ENCODE measurements at regions not wholly inside any gene's neighbourhood (a gene's known extent, or its start where the extent isn't known, plus 50 kb on each side); places are given as distances from the start of the nearest gene placed in this dataset.

DNA sequence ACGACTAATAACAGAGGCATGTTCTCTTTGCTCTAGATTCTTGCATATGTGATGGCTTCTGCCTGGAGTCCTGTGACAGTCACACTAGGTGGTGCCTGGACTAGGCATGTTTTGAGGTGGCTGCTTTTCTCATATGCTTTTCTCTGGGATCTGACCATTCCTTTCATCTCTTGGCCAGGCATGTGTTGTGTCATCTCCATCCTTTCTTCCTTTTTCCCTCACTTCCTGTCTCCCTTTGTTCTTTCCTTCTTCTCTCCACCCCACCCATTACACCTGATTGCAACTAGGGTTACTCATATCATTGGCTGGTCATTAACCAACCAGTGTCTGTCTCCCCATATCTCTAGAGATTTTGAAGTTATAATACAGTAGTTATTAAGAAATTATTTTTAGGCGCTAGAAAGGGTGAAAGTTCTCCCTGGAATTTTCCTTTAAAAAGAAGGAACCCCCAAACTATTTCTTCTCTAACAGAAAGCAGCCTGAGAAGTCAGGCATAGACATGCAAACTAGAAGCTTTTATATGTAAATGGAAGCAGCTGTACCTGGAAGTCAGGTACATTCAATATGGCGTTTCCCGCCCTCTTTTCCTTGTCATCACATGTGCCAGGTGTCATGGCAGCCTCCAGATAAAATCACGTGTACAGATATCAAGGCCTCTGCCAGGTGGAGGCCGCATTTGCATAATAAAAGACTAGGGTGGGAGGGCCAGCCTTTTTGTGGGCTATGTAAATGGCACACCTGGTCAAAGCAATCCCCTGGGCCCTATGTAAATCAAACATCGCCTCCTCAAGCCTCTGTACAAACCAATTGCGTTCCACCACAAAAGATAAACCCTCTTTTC is 220.4 kb upstream of the MEX3C start:
- peak overlapping the region in 2 of 4 experiments; percentile 24 to 42; a peak in 2 of 8 replicates for H3K4me3 ChIP-seq (ENCODE audit: extremely low read depth in 1 of 4, insufficient read depth in 2 of 4, low read depth in 3 of 4, low read length in 4 of 4)
- 21% methylated on average over 8 of the region's 8 CpGs; no CpG with 5 or more reads in 1 of the 2 experiments for WGBS, 2 experiments (ENCODE audit: extremely low coverage in 1 of 2, insufficient coverage in 1 of 2, insufficient read length in 1 of 2, insufficient replicate concordance in 2 of 2, low coverage in 1 of 2, low lambda C conversion rate in 2 of 2, missing lambda C conversion rate in 1 of 2)
- DNase-seq (ENCODE audit: low read depth in 1 of 2, low spot score in 2 of 2): peak; percentile 59 to 76
- no peaks in the 10 kb centered on the region for H4K20me1 ChIP-seq (replicated peaks in 1 of 2; ENCODE audit: control insufficient read depth in 1 of 2, insufficient read depth in 2 of 2, low read length in 2 of 2)
- no peak overlapping the region for H3K23ac ChIP-seq (ENCODE audit: insufficient read length)
- peak overlapping the region; percentile 77 for H2BK20ac ChIP-seq (ENCODE audit: low read length)
- peak overlapping the region in 1 of 4 experiments; percentile 54; a peak in 3 of 7 replicates for H3K9ac ChIP-seq (replicated peaks in 1 of 4; ENCODE audit: extremely low read depth in 1 of 4, low read depth in 3 of 4, low read length in 3 of 4)
- H3K4ac ChIP-seq (replicated peaks; ENCODE audit: insufficient read length, low read depth, low read length): peak overlapping the region; percentile 24
- peak overlapping the region; percentile 95 for H2BK12ac ChIP-seq (ENCODE audit: low read depth, low read length)
- peak overlapping the region; percentile 73 for H2BK120ac ChIP-seq (replicated peaks; ENCODE audit: low read depth, low read length)
- peak overlapping the region; percentile 52 to 56; a peak in 3 of 4 replicates for H3K4me2 ChIP-seq (ENCODE audit: insufficient read depth in 1 of 2, low read depth in 2 of 2, low read length in 2 of 2)
- H3K23me2 ChIP-seq (ENCODE audit: low read depth, low read length): no peaks in the 10 kb centered on the region
- H3K56ac ChIP-seq (replicated peaks; ENCODE audit: insufficient read length, low read depth, low read length): peak overlapping the region; percentile 27
- peak overlapping the region; percentile 88 for H4K5ac ChIP-seq (ENCODE audit: insufficient read length, low read depth, low read length)
- H3K4me1 ChIP-seq (replicated peaks in 1 of 4; ENCODE audit: control insufficient read depth in 3 of 4, insufficient read depth in 4 of 4, low read length in 3 of 4): peaks cover 7 to 30% (median 18%) of the 10 kb centered on the region in 4 experiments; a peak in 6 of 7 replicates
- H2BK15ac ChIP-seq (ENCODE audit: low read length): no peak overlapping the region
- FAIRE-seq: peak; percentile 98
- peak overlapping the region; percentile 83 for H4K91ac ChIP-seq (replicated peaks; ENCODE audit: insufficient read length, low read length)
- no peak overlapping the region for H3K14ac ChIP-seq (ENCODE audit: insufficient read length)
- ChIA-PET POLR2A (ENCODE audit: partially characterized antibody) (interaction anchor here (0.8 to 1.8 kb wide), 3 partner anchors 12 to 220 kb away, joined by 3 to 9 read pairs (median 3); partner anchors contain the start of gene MEX3C), CTCF (ENCODE audit: partially characterized antibody) (interaction anchor here (0.7 to 1.1 kb wide), 2 partner anchors 9 to 360 kb away, joined by 3 to 4 read pairs; no protein-coding TSS in a partner anchor)
- H2BK5ac ChIP-seq (ENCODE audit: low read depth, low read length): peak overlapping the region; percentile 97
- no peaks in the 10 kb centered on the region for H3K27me3 ChIP-seq (replicated peaks in 1 of 4; ENCODE audit: control insufficient read depth in 3 of 4, extremely low read depth in 1 of 4, insufficient read depth in 3 of 4, low read length in 3 of 4)
- no peaks in the 10 kb centered on the region for H3K36me3 ChIP-seq (ENCODE audit: control insufficient read depth in 2 of 4, insufficient read depth in 4 of 4, low read length in 3 of 4)
- H3K9me3 ChIP-seq (ENCODE audit: insufficient read depth in 2 of 2, low read depth in 1 of 2, low read length in 1 of 2): no peaks in the 10 kb centered on the region
- H3K79me2 ChIP-seq (ENCODE audit: control insufficient read depth in 1 of 2, insufficient read depth in 2 of 2, low read length in 2 of 2): no peaks in the 10 kb centered on the region
- H4K8ac ChIP-seq (ENCODE audit: extremely low read depth, insufficient read depth, low read length): no peak overlapping the region
- peak overlapping the region; percentile 4; the same call in 1 of the 2 replicates for H3K18ac ChIP-seq (ENCODE audit: extremely low read depth, low read length)
- no peaks in the 10 kb centered on the region for H3K79me1 ChIP-seq (ENCODE audit: low read depth, low read length)
- no peak overlapping the region for H2AFZ ChIP-seq (ENCODE audit: low read length)
- H3K27ac ChIP-seq (ENCODE audit: low read depth, low read length): peak overlapping the region; percentile 89
- H2AK5ac ChIP-seq (ENCODE audit: low read depth, low read length): peak overlapping the region; percentile 47; the same call in 1 of the 2 replicates
- TF ChIP-seq KDM5A (IDR thresholded peaks at IDR 0.05; ENCODE audit: low read length) (no peak), CHD1 (IDR thresholded peaks at IDR 0.05; ENCODE audit: low read depth, low read length) (no peak), YY1 (IDR thresholded peaks at IDR 0.05; ENCODE audit: low read depth, low read length) (peak; percentile 99), CREB1 (IDR thresholded peaks at IDR 0.05) (peak; percentile 64; the same call in 1 of the 2 replicates), TAF7 (optimal IDR thresholded peaks at IDR 0.05; ENCODE audit: borderline replicate concordance, low read depth, low read length) (no peak), TCF12 (IDR thresholded peaks at IDR 0.05; ENCODE audit: low read depth, low read length) (peak; percentile 97), KDM4A (IDR thresholded peaks at IDR 0.05; ENCODE audit: low read depth, low read length, severe bottlenecking) (no peak), ZNF274 (IDR thresholded peaks at IDR 0.05; ENCODE audit: borderline replicate concordance, extremely low read depth, low read length) (no peak), CBX8 (IDR thresholded peaks at IDR 0.05; ENCODE audit: borderline replicate concordance, low read depth, low read length) (no peak), MAFK (IDR thresholded peaks at IDR 0.05; ENCODE audit: low read depth, low read length) (0 out of 2 replicates have a peak, but pooled peaks have one; percentile 17), SP4 (IDR thresholded peaks at IDR 0.05; ENCODE audit: low read length) (no peak; the same call in none of the 2 replicates), TEAD4 (IDR thresholded peaks at IDR 0.05; ENCODE audit: low read depth, low read length) (no peak), EZH2 (IDR thresholded peaks at IDR 0.05; ENCODE audit: low read depth, low read length, severe bottlenecking) (no peak)
